CD4-positive, alpha-beta T cell (primary cell): ENCODE measurements at regions not wholly inside any gene's neighbourhood (a gene's known extent, or its start where the extent isn't known, plus 50 kb on each side); places are given as distances from the start of the nearest gene placed in this dataset.

ENCODE experiments used
- ATAC-seq: fragments of 200-7000 bp; cut with Tn5 transposase; one replicate; pipeline ENCODE4 v1.10.0; 2022; ENCODE audit warnings: mild to moderate bottlenecking; ENCODE audit not compliant: poor library complexity
- CTCF ChIA-PET: fragments of 350-600 bp; sonication (Branson Sonifier 250); formaldehyde crosslinking; loops from one replicate; lab custom pipeline; 2021; ENCODE audit warnings: antibody characterized with exemption, inconsistent platforms; lab: Charles Lee
- POLR2A ChIA-PET: fragments of 350-600 bp; sonication (Branson Sonifier 250); formaldehyde crosslinking; loops from one replicate; lab custom pipeline; 2021; ENCODE audit warnings: antibody characterized with exemption, inconsistent platforms; lab: Charles Lee
- DNase-seq, 14 experiments: peaks; one replicate each; pipeline ENCODE4 v3.0.0-alpha.2; 2013 to 2020; ENCODE audit warnings: mixed read lengths in 2 of 14
- H3K27ac ChIP-seq, 2 donors: one replicate each; pipeline versions ENCODE4 v1.5.1 to v1.7.0; 2013; ENCODE audit warnings: low read length in 2 of 2, low read depth in 1 of 2, mild to moderate bottlenecking in 1 of 2
- H3K27me3 ChIP-seq, 2 experiments: 1 replicate in 1 of 2; 2 replicates in 1 of 2; pipeline versions ENCODE4 v1.6.1 to v1.7.0; 2013; ENCODE audit warnings: low read length in 2 of 2, control low read depth in 1 of 2, mild to moderate bottlenecking in 1 of 2, moderate library complexity in 1 of 2; ENCODE audit not compliant: insufficient read depth in 2 of 2, control insufficient read depth in 1 of 2
- H3K36me3 ChIP-seq: one replicate; pipeline ENCODE4 v1.6.1; 2013; ENCODE audit warnings: low read length, control low read depth; ENCODE audit not compliant: insufficient read depth
- H3K4me1 ChIP-seq: one replicate; pipeline ENCODE4 v1.6.1; 2013; ENCODE audit warnings: low read length, control low read depth; ENCODE audit not compliant: insufficient read depth
- H3K4me3 ChIP-seq: one replicate; pipeline ENCODE4 v1.5.1; 2013; ENCODE audit warnings: mild to moderate bottlenecking, low read length, moderate library complexity
- H3K9me3 ChIP-seq, 2 experiments: 1 replicate in 1 of 2; 2 replicates in 1 of 2; pipeline versions ENCODE4 v1.6.1 to v1.7.0; 2013; ENCODE audit warnings: low read length in 2 of 2, mild to moderate bottlenecking in 2 of 2, control low read depth in 1 of 2, moderate library complexity in 1 of 2; ENCODE audit not compliant: control insufficient read depth in 1 of 2, insufficient read depth in 1 of 2
- H3K27ac Mint-ChIP-seq: one replicate; pipeline ENCODE4 v1.8.0; 2020; ENCODE audit warnings: mixed read lengths
- H3K27me3 Mint-ChIP-seq: one replicate; pipeline ENCODE4 v1.8.0; 2021; ENCODE audit warnings: mixed read lengths
- H3K36me3 Mint-ChIP-seq: one replicate; pipeline ENCODE4 v1.8.0; 2021; ENCODE audit warnings: low read depth, mixed read lengths
- H3K4me1 Mint-ChIP-seq: one replicate; pipeline ENCODE4 v1.8.0; 2021; ENCODE audit warnings: low read depth, mixed read lengths
- H3K4me3 Mint-ChIP-seq: one replicate; pipeline ENCODE4 v1.8.0; 2020; ENCODE audit warnings: mild to moderate bottlenecking, mixed read lengths
- H3K9me3 Mint-ChIP-seq: one replicate; pipeline ENCODE4 v1.8.0; 2020; ENCODE audit warnings: mixed read lengths
- CTCF ChIP-seq: fragments of 200-600 bp; IDR thresholded peaks from one replicate; pipeline ENCODE4 v1.8.0; 2022; ENCODE audit warnings: antibody characterized with exemption, mild to moderate bottlenecking
- intact Hi-C, 2 experiments: fragments of 100-400 bp; cut with DNase I in 1 of 2; cut with micrococcal nuclease in 1 of 2; formaldehyde crosslinking; loops; one replicate each; pipeline versions ENCODE4 v1.15.1 to v1.9.0; 2023 to 2025; cut with DNase I, micrococcal nuclease

- H3K4me1 Mint-ChIP-seq, result no peaks in the 10 kb centered on the region
- H3K9me3 Mint-ChIP-seq, result no peaks in the 10 kb centered on the region
- H3K27me3 Mint-ChIP-seq, result peaks cover 8% of the 10 kb centered on the region
- ChIA-PET POLR2A (no interaction called here), CTCF (no interaction called here)
- ATAC-seq (no peak), DNase-seq (peak in 4 of 14 experiments; percentile 26 to 53 (median 38))
- intact Hi-C loops, result loop anchor here (1.0 to 10.0 kb wide), 3 partner anchors 469 to 617 kb away; no protein-coding TSS in a partner anchor
- H3K4me3 Mint-ChIP-seq, result no peak overlapping the region
- TF ChIP-seq CTCF, result peak; percentile 57
- Histone ChIP-seq H3K27me3 (no peaks in the 10 kb centered on the region), H3K27ac (no peak overlapping the region), H3K4me1 (no peaks in the 10 kb centered on the region), H3K36me3 (no peaks in the 10 kb centered on the region), H3K9me3 (no peaks in the 10 kb centered on the region), H3K4me3 (no peak overlapping the region)
- H3K36me3 Mint-ChIP-seq, result no peaks in the 10 kb centered on the region
- H3K27ac Mint-ChIP-seq, result no peak overlapping the region
Observed at GRCh38 chr17:68777243-68777855, 176.2 kb upstream of the FAM20A start.

GRCh38 chr17:68776451-68776850, 175.3 kb upstream of the FAM20A start:
- Histone ChIP-seq H3K4me1 (no peaks in the 10 kb centered on the region), H3K27me3 (no peaks in the 10 kb centered on the region), H3K27ac (no peak overlapping the region), H3K9me3 (no peaks in the 10 kb centered on the region), H3K36me3 (no peaks in the 10 kb centered on the region), H3K4me3 (no peak overlapping the region)
- ChIA-PET POLR2A (no interaction called here), CTCF (no interaction called here)
- TF ChIP-seq CTCF, result no peak
- peaks cover 8% of the 10 kb centered on the region for H3K27me3 Mint-ChIP-seq
- no peaks in the 10 kb centered on the region for H3K9me3 Mint-ChIP-seq
- no peak overlapping the region for H3K27ac Mint-ChIP-seq
- ATAC-seq (no peak), DNase-seq (no peak)
- intact Hi-C loops, result loop anchor here (2.0 to 10.0 kb wide), 2 partner anchors 470 to 618 kb away; no protein-coding TSS in a partner anchor
- H3K4me1 Mint-ChIP-seq, result no peaks in the 10 kb centered on the region
- no peaks in the 10 kb centered on the region for H3K36me3 Mint-ChIP-seq
- no peak overlapping the region for H3K4me3 Mint-ChIP-seq

- Mint-ChIP-seq H3K9me3 (no peaks in the 10 kb centered on the region), H3K27me3 (peaks cover 8% of the 10 kb centered on the region), H3K27ac (no peak overlapping the region), H3K36me3 (no peaks in the 10 kb centered on the region), H3K4me3 (no peak overlapping the region), H3K4me1 (no peaks in the 10 kb centered on the region)
- Histone ChIP-seq H3K36me3 (no peaks in the 10 kb centered on the region), H3K9me3 (no peaks in the 10 kb centered on the region), H3K4me3 (no peak overlapping the region), H3K27me3 (no peaks in the 10 kb centered on the region), H3K4me1 (no peaks in the 10 kb centered on the region), H3K27ac (no peak overlapping the region)
- CTCF ChIA-PET, result no interaction called here
- POLR2A ChIA-PET, result no interaction called here
- no peak for TF ChIP-seq CTCF
- no peak for DNase-seq
- ATAC-seq, result no peak
- intact Hi-C loops, result loop anchor here (2.0 to 10.0 kb wide), 2 partner anchors 471 to 619 kb away; no protein-coding TSS in a partner anchor
Observed at GRCh38 chr17:68775969-68776368, 174.8 kb upstream of the FAM20A start.
